ENCODE measurements at regions not wholly inside any gene's neighbourhood (a gene's known extent, or its start where the extent isn't known, plus 50 kb on each side); places are given as distances from the start of the nearest gene placed in this dataset.

DNA sequence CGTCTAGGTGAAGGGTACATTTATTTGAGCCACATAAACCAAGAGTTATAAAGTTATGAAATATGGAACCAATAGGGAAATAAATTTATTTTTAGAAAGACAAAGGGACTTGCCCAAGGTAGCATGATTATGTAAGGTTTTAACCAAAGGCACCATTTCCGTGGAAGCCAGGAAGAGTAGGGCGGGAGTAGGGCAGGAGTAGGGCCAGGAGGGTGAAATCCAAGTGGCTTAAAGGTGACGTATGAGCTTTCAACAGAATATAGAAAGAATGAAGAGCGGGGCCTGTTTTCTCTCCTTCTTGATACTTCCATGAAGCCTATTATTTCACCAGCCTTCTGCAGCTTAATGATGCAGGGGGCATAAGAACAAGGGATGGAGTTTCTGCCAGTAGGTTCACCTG, 91.7 kb upstream of the PNPLA4 start:
- TF ChIP-seq SIN3A (IDR thresholded peaks at IDR 0.05; ENCODE audit: borderline replicate concordance, insufficient read depth, low read depth, low read length) = no peak
- no peak for TF ChIP-seq CTCF (IDR thresholded peaks at IDR 0.05)
- TF ChIP-seq, protein P1, sequence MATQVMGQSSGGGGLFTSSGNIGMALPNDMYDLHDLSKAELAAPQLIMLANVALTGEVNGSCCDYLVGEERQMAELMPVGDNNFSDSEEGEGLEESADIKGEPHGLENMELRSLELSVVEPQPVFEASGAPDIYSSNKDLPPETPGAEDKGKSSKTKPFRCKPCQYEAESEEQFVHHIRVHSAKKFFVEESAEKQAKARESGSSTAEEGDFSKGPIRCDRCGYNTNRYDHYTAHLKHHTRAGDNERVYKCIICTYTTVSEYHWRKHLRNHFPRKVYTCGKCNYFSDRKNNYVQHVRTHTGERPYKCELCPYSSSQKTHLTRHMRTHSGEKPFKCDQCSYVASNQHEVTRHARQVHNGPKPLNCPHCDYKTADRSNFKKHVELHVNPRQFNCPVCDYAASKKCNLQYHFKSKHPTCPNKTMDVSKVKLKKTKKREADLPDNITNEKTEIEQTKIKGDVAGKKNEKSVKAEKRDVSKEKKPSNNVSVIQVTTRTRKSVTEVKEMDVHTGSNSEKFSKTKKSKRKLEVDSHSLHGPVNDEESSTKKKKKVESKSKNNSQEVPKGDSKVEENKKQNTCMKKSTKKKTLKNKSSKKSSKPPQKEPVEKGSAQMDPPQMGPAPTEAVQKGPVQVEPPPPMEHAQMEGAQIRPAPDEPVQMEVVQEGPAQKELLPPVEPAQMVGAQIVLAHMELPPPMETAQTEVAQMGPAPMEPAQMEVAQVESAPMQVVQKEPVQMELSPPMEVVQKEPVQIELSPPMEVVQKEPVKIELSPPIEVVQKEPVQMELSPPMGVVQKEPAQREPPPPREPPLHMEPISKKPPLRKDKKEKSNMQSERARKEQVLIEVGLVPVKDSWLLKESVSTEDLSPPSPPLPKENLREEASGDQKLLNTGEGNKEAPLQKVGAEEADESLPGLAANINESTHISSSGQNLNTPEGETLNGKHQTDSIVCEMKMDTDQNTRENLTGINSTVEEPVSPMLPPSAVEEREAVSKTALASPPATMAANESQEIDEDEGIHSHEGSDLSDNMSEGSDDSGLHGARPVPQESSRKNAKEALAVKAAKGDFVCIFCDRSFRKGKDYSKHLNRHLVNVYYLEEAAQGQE (IDR thresholded peaks at IDR 0.05; ENCODE audit: insufficient read depth in 1 of 2, low read depth in 2 of 2, low read length in 1 of 2) = no peak
